ENCODE measurements at regions not wholly inside any gene's neighbourhood (a gene's known extent, or its start where the extent isn't known, plus 50 kb on each side); places are given as distances from the start of the nearest gene placed in this dataset.

DNA sequence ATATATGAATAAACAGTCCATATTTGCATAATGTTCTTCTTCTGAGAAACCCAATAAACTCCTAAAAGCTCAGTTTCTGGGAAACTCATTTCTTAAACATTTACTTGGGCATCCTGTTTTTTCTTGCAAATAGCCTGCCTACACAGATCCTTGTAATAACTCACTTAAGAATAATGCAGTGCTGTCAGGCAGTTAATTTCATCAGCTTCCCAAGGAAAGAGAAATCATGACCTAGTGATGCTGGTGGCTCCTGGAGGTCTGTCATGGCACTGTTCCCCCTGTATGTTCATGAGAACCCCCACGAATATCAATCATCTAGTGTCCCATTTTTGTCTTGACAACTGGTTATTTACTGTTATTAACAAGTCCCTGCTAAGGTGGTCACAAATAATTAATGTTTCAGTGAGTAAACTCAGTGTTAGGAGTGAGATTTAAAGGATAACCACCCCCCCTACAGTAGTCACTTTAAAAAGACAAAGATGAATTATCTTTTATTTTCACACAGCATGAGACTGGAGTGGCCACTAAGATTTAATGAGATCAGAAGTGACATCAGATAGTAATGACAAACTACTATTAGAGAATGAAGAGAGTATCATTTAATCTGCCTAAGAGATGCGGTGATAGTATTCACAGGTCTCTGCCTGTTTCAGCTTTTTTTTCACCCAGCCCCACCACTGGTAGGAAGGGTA is 279.5 kb upstream of the NECTIN3 start:
- TF ChIP-seq, protein P1, sequence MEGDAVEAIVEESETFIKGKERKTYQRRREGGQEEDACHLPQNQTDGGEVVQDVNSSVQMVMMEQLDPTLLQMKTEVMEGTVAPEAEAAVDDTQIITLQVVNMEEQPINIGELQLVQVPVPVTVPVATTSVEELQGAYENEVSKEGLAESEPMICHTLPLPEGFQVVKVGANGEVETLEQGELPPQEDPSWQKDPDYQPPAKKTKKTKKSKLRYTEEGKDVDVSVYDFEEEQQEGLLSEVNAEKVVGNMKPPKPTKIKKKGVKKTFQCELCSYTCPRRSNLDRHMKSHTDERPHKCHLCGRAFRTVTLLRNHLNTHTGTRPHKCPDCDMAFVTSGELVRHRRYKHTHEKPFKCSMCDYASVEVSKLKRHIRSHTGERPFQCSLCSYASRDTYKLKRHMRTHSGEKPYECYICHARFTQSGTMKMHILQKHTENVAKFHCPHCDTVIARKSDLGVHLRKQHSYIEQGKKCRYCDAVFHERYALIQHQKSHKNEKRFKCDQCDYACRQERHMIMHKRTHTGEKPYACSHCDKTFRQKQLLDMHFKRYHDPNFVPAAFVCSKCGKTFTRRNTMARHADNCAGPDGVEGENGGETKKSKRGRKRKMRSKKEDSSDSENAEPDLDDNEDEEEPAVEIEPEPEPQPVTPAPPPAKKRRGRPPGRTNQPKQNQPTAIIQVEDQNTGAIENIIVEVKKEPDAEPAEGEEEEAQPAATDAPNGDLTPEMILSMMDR (IDR thresholded peaks at IDR 0.05), result no peak
- TF ChIP-seq POLR2A (IDR thresholded peaks at IDR 0.05) (no peak), POLR2AphosphoS5 (IDR thresholded peaks at IDR 0.05) (no peak)

Measured in prostate gland (tissue), 2 donors.